KOPT-K1 (cell line): ENCODE measurements at regions not wholly inside any gene's neighbourhood (a gene's known extent, or its start where the extent isn't known, plus 50 kb on each side); places are given as distances from the start of the nearest gene placed in this dataset.

ENCODE experiments used
- H3K27ac ChIP-seq: fragments of 200-600 bp; sonication (generic); 2 replicates; pipeline ENCODE4 v1.5.1; 2016; ENCODE audit warnings: antibody characterized with exemption, mild to moderate bottlenecking, low read depth, low read length; ENCODE audit not compliant: poor library complexity, severe bottlenecking
- H3K36me3 ChIP-seq: fragments of 200-600 bp; sonication (generic); 2 replicates; pipeline ENCODE4 v1.5.1; 2017; ENCODE audit warnings: antibody characterized with exemption, mild to moderate bottlenecking, low read length, moderate library complexity; ENCODE audit not compliant: insufficient read depth
- H3K9me3 ChIP-seq: fragments of 200-600 bp; sonication (generic); 2 replicates; pipeline ENCODE4 v1.5.1; 2017; ENCODE audit warnings: antibody characterized with exemption, low read length, mild to moderate bottlenecking; ENCODE audit not compliant: insufficient read depth, poor library complexity, severe bottlenecking

- no peaks in the 10 kb centered on the region for H3K9me3 ChIP-seq
- no peak overlapping the region for H3K27ac ChIP-seq
- no peaks in the 10 kb centered on the region for H3K36me3 ChIP-seq
Observed at GRCh38 chr3:102737353-102737752, 302.5 kb downstream of the ZPLD1 start.

- Histone ChIP-seq H3K27ac (no peak overlapping the region), H3K9me3 (no peaks in the 10 kb centered on the region), H3K36me3 (no peaks in the 10 kb centered on the region)
Observed at GRCh38 chr3:102741105-102741504, 306.3 kb downstream of the ZPLD1 start.

GRCh38 chr3:102741694-102742093, 306.9 kb downstream of the ZPLD1 start:
- Histone ChIP-seq H3K27ac (no peak overlapping the region), H3K9me3 (no peaks in the 10 kb centered on the region), H3K36me3 (no peaks in the 10 kb centered on the region)

GRCh38 chr3:102745881-102746280, 311.1 kb downstream of the ZPLD1 start:
- Histone ChIP-seq H3K27ac (no peak overlapping the region), H3K36me3 (no peaks in the 10 kb centered on the region)

GRCh38 chr3:102747611-102748010, 312.8 kb downstream of the ZPLD1 start:
- Histone ChIP-seq H3K27ac (no peak overlapping the region), H3K36me3 (no peaks in the 10 kb centered on the region), H3K9me3 (no peaks in the 10 kb centered on the region)

More at GRCh38 chr3:102745881-102746280, 311.1 kb downstream of the ZPLD1 start:
- H3K9me3 ChIP-seq: no peaks in the 10 kb centered on the region

GRCh38 chr3:102748646-102749045, 313.8 kb downstream of the ZPLD1 start:
- Histone ChIP-seq H3K36me3 (no peaks in the 10 kb centered on the region), H3K9me3 (no peaks in the 10 kb centered on the region), H3K27ac (no peak overlapping the region)

- Histone ChIP-seq H3K9me3 (no peaks in the 10 kb centered on the region), H3K27ac (no peak overlapping the region), H3K36me3 (no peaks in the 10 kb centered on the region)
Observed at GRCh38 chr3:102750322-102750721, 315.5 kb downstream of the ZPLD1 start.

- no peaks in the 10 kb centered on the region for H3K36me3 ChIP-seq
- no peak overlapping the region for H3K27ac ChIP-seq
- H3K9me3 ChIP-seq: no peaks in the 10 kb centered on the region
Observed at GRCh38 chr3:102753901-102754300, 319.1 kb downstream of the ZPLD1 start.

GRCh38 chr3:102756706-102757105, 321.9 kb downstream of the ZPLD1 start:
- no peak overlapping the region for H3K27ac ChIP-seq

GRCh38 chr3:102757950-102758349, 323.1 kb downstream of the ZPLD1 start:
- H3K27ac ChIP-seq: no peak overlapping the region
- no peaks in the 10 kb centered on the region for H3K9me3 ChIP-seq
- H3K36me3 ChIP-seq: no peaks in the 10 kb centered on the region

More at GRCh38 chr3:102756706-102757105, 321.9 kb downstream of the ZPLD1 start:
- Histone ChIP-seq H3K36me3 (no peaks in the 10 kb centered on the region), H3K9me3 (no peaks in the 10 kb centered on the region)

GRCh38 chr3:102761766-102762165, 327.0 kb downstream of the ZPLD1 start:
- H3K27ac ChIP-seq: no peak overlapping the region
- no peaks in the 10 kb centered on the region for H3K36me3 ChIP-seq
- H3K9me3 ChIP-seq: no peaks in the 10 kb centered on the region

- Histone ChIP-seq H3K27ac (no peak overlapping the region), H3K36me3 (no peaks in the 10 kb centered on the region), H3K9me3 (no peaks in the 10 kb centered on the region)
Observed at GRCh38 chr3:102790747-102791325, 356.0 kb downstream of the ZPLD1 start.

- Histone ChIP-seq H3K36me3 (no peaks in the 10 kb centered on the region), H3K27ac (no peak overlapping the region), H3K9me3 (no peaks in the 10 kb centered on the region)
Observed at GRCh38 chr3:102791641-102792589, 357.1 kb downstream of the ZPLD1 start.

- H3K9me3 ChIP-seq: no peaks in the 10 kb centered on the region
- no peak overlapping the region for H3K27ac ChIP-seq
- no peaks in the 10 kb centered on the region for H3K36me3 ChIP-seq
Observed at GRCh38 chr3:102796804-102797203, 362.0 kb downstream of the ZPLD1 start.

GRCh38 chr3:102802819-102803420, 368.1 kb downstream of the ZPLD1 start:
- Histone ChIP-seq H3K36me3 (no peaks in the 10 kb centered on the region), H3K27ac (no peak overlapping the region), H3K9me3 (no peaks in the 10 kb centered on the region)
